Lower leg skin (tissue), 3 donors: ENCODE measurements at regions not wholly inside any gene's neighbourhood (a gene's known extent, or its start where the extent isn't known, plus 50 kb on each side); places are given as distances from the start of the nearest gene placed in this dataset.

Experiments
- POLR2A ChIP-seq, 2 donors: fragments of 450-650 bp; IDR thresholded peaks; one replicate each; pipeline ENCODE4 v1.6.1; 2016 to 2017; ENCODE audit warnings: antibody characterized with exemption in 2 of 2, mild to moderate bottlenecking in 1 of 2, moderate library complexity in 1 of 2
- TF ChIP-seq, protein P1 (sequence below), 3 donors: fragments of 450-650 bp; IDR thresholded peaks; one replicate each; pipeline ENCODE4 v1.5.1; 2016; ENCODE audit warnings: antibody characterized with exemption in 3 of 3, mild to moderate bottlenecking in 3 of 3, moderate library complexity in 2 of 3

DNA sequence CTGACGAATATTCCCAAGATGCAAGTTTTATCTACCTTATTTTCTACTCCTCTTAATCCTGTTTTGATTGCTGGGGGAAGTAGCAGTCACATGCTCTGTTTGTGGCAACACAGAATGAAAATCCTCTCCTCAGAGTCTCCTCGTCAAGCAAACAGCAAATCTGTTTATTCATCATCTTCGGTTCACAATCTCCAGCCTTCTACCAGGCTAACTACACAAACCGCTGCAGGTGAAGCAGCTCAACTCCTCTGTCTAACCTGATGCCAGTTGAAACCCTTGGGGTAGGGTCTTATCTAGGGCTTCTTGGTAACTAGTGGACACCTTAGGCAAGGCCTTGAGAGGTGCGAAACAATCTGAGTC lies 91.0 kb downstream of the SIPA1L2 start:
- TF ChIP-seq, protein P1, sequence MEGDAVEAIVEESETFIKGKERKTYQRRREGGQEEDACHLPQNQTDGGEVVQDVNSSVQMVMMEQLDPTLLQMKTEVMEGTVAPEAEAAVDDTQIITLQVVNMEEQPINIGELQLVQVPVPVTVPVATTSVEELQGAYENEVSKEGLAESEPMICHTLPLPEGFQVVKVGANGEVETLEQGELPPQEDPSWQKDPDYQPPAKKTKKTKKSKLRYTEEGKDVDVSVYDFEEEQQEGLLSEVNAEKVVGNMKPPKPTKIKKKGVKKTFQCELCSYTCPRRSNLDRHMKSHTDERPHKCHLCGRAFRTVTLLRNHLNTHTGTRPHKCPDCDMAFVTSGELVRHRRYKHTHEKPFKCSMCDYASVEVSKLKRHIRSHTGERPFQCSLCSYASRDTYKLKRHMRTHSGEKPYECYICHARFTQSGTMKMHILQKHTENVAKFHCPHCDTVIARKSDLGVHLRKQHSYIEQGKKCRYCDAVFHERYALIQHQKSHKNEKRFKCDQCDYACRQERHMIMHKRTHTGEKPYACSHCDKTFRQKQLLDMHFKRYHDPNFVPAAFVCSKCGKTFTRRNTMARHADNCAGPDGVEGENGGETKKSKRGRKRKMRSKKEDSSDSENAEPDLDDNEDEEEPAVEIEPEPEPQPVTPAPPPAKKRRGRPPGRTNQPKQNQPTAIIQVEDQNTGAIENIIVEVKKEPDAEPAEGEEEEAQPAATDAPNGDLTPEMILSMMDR (IDR thresholded peaks at IDR 0.05): no peak
- no peak for TF ChIP-seq POLR2A (IDR thresholded peaks at IDR 0.05)
